GM18502 (cell line): ENCODE measurements at regions not wholly inside any gene's neighbourhood (a gene's known extent, or its start where the extent isn't known, plus 50 kb on each side); places are given as distances from the start of the nearest gene placed in this dataset.
"Not testable (repeated sequence)": the region's sequence is repeated elsewhere in the genome, so short reads cannot be mapped to it uniquely, and the experiment has no call there.

Experiments used
- ATAC-seq: cut with Tn5 transposase; IDR thresholded peaks from one replicate; pipeline ENCODE4 v1.9.1; 2021; ENCODE audit warnings: mild to moderate bottlenecking; ENCODE audit not compliant: unreplicated experiment, poor library complexity

DNA sequence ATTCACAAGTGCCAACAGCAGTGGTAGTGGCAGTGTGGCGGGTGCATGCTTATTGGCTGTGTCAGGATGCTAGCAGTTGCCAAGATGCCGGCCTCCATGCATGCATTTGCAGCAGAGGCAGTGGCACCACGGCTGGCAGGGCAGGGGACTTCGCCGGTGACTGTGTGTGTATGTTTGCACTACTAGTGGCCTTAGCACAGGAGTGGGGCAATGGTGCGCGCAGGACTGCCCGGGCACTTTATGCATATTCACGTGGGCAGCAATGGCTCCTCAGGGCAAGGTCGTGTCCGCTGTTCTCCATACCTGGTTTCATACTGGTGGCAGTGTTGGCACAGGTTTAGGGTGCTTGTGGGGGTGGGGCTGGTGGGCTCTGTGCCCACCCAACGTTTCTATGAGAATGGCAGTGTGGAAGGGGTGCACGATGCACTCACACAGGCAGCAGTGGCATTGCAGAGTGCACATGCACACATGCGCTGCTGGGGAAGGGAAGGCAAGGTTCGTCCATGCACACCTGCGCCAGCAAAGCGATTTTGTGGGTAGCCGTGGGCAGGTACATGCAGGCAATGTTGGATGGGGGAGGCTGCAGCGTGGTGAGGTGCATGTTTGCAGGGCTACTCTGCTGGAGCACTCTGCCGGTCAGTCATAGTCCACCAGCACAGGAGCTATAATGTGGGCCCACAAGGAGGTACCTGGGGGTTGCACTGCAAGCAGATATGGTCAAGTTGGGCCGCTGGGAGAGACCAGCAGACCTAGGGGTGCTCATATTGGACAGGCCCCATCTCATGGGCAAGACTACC lies 338.9 kb upstream of the TECRL start:
- no peak for ATAC-seq

DNA sequence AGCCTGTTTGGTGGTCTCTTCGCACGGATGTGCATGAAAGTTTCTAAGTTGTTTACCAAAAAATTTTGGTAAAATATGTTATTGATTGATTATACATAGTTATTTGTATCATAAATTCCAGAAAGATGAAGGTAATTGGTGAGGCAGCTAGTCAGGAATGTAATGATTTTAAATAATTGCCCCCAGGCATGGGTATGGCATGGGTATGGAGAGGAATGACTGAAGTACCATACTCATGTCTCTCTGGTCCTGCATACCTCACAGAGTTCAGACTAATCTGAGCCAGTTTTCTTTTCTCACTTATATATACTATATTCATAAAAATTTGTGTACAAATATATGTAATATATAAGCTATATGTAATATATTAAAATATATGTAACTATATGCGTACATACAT lies 329.0 kb upstream of the TECRL start:
- ATAC-seq = no peak

DNA sequence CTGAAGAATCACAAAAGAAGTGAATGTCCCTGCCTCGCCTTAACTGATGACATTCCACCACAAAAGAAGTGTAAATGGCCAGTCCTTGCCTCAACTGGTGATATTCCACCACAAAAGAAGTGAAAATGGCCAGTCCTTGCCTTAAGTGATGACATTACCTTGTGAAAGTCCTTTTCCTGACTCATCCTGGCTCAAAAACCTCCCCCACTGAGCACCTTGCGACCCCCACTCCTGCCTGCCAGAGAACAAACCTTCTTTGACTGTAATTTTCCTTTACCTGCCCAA lies 328.5 kb upstream of the TECRL start:
- not testable (repeated sequence) for ATAC-seq

DNA sequence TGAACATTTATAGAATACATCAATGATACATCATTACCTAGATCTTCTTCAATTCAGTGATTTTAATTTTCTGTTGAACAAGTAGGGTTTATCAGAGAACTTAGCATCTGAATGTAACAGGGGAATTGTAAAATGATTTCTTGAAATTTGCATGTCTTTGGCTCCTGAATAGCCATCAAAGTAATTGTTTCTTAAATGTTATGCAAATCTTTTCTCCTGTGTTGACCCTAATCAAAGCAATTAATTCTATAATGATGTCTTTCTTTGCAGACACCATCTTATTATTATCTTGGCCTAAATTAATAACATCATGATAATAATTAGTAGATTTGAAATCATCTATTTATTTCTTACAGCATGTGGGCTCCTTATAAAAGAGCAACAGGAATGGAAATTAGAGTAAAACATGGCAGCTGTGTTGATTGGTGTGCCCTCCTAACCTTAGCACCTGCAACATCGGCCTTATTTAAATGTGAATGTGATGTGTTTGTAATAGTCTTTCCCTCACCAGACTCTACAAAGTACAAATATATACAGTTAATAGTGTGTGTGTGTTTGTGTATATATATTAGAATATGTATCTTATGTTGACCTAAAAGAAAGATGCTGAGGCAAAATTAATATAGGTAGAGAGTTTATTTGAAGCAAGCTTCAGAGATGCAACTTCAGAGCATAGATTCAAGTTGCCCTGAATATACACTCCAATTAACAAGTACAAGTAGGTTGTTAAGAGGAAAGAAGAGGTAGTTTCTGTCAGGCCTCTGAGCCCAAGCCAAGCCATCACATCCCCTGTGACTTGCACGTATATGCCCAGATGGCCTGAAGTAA lies 328.0 kb upstream of the TECRL start:
- no peak for ATAC-seq

DNA sequence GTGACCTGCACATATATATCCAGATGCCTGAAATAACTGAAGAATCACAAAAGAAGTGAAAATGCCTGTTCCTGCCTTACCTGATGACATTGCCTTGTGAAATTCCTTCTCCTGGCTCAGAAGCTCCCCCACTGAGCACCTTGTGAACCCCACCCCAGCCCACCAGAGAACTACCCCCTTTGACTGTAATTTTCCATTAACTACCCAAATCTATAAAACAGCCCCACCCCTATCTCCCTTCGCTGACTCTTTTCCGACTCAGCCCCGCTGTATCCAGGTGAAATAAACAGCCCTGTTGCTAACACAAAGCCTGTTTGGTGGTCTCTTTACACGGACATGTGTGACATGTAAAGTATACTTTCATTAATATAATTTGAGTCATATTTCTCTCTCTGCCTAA lies 320.3 kb upstream of the TECRL start:
- no peak for ATAC-seq

DNA sequence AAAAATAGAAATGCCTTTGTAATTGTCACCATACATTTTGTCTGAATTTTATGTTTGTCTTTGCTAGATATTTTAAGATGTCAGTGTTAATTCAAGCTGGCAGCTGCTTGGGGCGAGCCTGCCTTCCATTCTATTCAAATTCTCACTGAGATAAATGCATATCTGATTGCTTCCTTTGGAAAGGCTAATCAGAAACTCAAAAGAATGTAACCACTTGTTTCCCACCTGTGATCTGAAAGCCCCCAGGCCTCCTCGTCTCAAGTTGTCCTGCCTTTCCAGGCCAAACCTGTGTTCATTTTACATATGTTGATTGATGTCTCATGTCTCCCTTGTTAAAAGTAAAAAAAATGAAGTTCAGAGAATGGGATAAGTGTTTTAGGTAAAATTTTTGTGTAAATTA lies 318.7 kb upstream of the TECRL start:
- no peak for ATAC-seq

DNA sequence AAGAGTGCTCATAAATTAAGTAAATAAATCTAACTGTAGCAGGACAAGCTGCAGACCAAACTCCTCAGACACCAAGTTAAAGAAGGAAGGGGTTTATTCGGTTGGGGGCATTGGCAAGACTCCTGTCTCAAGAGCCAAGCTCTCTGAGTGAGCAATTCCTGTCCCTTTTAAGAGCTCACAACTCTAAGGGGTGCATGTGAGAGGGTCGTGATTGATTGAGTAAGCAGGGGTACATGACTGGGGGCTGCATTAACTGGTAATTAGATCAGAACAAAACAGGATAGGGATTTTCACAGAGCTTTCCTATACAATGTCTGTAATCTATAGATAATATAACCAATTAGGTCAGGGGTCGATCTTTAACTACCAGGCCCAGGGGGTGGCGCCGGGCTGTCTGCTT lies 318.1 kb upstream of the TECRL start:
- not testable (repeated sequence) for ATAC-seq

DNA sequence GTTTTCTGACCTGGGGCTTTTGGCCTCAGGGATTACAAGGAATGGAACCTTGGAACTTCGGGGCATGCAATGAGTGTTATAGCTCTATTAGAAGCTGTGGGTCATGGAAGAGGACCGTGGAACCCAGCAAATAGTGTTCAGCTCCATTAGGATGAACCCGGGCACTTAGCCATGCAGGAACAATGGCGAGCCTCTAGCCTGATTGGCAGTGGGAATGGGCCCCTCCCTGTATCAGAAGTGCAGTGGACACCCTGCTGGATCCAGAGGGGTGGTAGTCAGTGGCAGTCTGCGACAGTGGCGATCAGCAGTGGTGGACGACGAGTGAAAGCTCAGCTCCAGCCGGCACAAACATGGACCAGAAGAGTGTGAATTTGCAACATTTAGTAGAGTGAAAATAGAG lies 315.4 kb upstream of the TECRL start:
- ATAC-seq = no peak

DNA sequence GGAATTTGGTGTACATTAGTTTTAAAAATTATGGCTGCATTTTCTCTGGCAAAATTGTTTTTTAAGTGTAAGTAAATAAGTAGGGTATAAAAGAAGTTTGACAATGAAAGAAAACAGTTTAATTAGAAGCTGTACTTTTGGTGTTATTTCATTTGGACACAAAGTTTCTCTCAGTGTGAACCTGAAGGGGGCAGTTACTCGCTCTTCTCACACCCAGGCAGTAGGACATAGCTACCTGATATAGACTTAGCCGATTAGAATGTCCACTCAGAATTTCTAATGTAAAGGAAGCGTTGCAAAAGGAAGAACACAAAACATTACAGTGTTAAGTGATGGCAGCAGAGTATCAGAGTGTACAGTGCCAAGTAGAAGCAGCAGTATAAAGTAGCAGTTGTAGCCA lies 311.9 kb upstream of the TECRL start:
- ATAC-seq = no peak

DNA sequence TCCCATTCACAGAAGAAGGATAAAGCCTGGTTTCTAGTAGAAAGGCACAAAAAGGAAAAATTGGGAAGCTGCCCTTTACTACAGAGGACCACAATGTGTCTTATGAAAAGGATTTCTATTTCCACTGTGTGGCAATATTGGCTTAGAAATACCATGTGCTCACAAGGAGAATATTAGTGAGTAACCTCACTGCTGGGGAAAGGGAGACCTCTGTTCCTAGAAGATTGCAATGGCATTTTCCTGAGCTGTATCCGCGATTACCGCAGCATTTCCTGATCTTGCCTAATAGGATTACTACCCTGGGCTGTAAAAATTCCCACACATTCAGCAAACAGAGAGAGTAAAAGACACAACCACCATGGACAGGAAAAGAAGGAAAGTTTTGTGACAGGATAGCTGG lies 308.8 kb upstream of the TECRL start:
- no peak for ATAC-seq

DNA sequence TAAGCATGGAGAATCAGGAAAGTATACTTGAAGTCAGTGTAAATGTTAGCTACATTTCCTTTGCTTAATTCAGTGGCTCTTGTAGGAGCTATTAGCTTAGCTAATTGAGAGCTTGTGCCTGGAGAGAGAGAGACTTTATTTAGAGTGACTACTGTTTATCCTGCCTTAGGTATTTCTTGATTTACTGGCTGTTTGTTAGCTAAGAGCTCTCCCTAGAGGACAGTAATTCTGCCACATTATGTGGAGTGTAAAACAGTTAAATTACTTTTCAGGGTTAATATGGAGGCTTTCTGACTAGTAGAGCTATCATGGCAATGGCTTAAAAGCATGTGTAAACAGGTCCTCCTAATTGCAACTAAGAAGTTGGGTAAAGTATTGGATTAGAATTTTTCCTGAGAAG lies 306.5 kb upstream of the TECRL start:
- no peak for ATAC-seq

DNA sequence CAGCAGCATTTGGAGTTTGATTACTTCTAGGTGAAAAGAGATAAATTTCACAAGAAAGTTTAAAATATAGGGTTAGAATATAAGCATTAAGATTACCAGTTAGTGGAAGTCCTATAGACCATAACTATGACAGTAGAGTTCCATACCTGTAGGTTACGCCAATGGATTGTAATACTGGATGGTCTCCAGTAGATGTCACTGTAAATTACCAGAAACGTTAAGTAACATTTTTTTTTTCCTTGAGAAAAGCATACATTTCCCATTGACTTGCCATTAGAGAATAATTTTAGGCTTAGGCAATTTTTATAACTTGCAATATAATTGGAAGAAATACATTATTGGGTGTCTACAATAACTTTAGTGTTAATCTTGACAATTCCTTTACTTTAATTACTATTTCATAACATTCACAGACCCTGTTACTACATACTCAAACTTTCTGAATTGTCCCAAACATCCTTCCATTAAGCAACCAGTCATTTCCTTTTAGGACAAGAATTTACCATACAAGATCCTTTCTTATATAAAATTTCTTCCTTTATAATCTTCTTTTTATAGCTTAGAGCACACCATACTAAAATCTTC lies 304.1 kb upstream of the TECRL start:
- peak; percentile 73 for ATAC-seq

DNA sequence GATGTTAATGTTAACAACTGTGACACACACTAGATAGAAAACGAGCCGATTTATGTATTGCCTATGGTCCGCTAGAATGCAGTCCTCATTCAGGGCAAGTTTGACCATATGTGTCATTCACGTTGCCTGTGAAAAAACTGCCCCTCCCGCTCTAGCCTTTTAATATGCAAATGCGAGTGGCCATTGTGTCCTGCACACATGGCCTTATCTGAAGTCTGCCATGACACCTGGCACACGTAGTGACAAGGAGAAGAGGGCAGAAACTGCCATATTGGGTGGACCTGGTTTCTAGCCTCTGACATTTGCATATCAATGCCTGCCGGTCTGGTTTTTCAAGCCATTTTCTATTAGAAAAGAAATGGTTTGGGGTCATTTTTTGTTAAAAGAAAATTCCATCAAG lies 303.3 kb upstream of the TECRL start:
- ATAC-seq = no peak

DNA sequence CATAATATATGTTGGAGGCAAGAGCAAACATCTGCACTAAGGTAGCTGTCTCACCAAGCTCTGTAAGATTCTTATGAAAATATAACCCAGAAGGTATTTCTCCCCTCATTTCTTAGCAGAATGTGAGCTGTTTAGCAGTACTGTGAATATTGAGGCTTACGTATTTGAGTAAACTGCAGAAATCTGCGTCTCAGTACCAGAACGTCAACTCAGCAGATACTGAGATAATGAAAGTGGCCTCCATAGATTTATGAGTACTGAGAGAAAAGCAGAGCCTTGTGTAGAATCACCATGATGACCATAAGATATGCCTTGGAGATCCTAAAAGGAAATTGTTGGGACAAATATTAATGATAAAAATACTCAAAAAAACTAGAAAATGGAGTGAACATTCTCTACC lies 296.7 kb upstream of the TECRL start:
- ATAC-seq = no peak

DNA sequence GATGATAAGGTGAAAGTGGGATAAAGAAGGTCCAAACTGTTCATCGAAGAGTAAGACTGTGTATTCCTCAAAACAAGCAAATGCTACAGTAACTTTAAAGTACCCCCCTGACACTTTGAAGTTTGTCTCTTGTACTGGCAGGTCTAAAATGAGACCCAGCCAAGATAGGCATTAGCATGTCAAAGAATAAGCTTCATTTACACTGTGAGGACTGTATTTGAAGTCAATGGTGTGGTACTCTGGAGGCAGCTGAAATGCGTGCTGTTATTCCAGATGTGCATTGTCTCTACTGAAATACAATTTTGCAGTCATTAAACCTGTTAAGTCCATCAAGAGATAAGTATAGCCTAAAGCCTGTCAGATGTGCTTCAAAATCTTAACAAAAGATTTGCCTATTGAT lies 288.9 kb upstream of the TECRL start:
- no peak for ATAC-seq

DNA sequence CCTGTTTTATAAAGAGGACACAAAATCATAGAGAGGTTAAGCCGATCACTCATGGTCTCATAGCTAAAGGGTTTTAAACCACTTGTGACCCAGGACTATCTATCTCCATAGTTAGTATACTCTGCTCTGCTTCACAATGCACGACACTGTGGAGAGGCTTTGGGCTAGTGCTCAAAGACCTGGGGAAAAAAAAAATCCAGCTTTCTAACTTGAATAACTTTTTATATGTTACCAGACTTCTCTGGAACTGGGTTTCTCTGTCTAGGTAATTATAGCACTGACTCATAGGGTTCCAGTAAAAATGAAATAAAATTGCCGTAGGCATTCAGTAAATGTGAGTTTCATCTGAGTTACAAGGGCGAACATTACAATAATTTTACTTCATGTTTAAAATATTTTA lies 273.7 kb upstream of the TECRL start:
- ATAC-seq = no peak

DNA sequence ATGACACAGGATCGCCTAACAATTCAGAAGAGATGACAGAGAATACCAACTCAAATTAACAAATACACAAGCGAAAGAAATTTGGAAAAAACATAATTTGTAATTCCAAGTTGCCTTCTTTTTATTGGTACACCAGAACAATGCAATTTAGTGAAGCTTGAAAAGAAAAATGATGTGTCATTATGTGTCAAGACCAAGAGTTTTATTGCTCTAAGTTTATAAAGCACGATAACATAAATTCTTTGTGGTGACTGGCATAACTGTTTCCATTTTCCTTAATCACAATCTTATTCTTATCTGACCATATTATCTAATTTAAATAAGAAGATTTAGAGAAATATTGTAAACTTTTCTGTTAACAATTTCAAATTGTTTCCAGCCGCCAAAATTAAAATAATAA lies 273.2 kb upstream of the TECRL start:
- ATAC-seq = no peak

DNA sequence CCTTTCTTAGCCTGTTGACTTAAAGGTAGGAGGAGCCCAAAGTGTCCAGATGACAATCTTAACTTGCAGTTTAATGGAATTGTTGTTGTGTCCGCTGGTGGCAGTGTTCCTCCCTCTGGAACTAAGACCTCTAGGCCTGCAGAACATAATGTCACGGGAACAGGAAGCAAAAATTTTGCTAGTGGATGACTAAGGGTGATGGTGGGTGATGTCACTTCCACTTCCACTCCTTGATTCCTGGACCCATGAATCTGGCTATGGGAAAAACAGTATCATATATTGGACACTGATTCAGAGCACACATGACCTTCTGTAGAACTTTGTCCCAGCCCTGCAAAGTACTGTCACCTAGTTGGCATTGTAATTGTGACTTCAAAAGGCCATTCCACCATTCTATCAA lies 263.9 kb upstream of the TECRL start:
- ATAC-seq = not testable (repeated sequence)

DNA sequence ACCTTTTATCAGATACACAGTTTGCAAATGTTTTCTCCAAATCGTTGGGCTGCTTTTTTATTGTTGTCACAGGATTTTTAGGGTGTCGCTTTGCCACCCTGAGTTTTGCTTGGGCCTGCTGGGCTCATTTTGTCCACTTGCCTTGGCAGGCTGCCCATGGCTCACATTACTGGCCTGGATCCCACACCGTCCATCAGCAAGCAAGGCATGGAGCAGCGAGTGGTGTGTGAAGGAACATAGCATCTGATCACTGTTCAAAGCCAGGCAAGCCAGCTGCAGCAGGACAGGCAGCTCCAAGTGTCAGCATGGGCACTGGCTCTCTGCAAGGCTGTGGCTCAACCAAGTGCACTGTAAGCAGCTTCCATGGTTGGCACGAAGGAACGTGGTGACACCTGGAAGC lies 261.4 kb upstream of the TECRL start:
- ATAC-seq = no peak

DNA sequence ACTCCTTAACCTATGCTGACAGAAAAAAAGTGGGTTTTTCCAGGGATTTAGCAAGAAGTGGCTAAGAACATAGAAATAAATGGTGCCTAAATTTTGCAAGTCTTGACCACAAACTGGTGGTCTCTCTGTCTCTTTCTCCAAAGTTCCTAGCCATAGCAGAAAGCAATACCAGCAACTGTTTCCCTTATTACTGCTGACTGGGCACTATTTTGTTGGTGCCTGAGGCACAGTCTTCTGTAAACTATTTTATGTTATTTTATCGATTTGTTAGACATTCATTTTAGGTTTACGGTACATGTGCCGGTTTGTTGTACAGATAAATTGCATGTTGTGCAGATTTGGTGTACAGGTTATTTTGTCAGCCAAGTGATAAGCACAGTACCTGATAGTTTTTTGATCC lies 234.6 kb upstream of the TECRL start:
- ATAC-seq = no peak

DNA sequence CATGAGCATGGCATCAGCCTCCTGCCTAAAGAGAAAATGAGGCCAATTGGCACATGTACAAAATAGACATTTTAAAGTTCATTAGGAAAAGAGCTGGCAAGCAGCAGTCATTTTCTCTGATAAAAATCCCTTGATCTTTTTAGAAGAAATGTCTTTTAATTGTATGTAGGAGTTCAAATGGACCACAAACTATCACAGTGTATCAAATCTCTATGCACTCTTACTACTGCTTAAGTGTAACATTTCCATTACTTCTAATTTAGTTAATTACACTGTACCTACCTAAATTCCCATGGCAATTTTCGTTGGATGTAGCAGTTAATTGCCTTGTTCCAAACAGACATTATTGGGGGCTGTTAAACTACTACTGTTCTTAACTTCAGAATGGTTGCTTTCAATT lies 233.7 kb upstream of the TECRL start:
- ATAC-seq = no peak

DNA sequence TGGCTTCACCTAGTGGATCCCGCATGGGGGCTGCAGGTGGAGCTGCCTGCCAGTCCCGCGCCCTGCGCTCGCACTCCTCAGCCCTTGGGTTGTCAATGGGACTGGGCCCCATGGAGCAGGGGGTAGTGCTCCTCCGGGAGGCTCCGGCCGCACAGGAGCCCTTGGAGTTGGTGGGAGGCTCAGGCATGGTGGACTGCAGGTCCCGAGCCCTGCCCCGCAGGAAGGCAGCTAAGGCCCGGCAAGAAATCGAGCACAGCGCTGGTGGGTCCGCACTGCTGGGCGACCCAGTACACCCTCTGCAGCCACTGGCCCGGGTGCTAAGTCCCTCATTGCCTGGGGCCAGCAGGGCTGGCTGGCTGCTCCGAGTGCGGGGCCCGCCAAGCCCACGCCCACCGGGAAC lies 231.2 kb upstream of the TECRL start:
- not testable (repeated sequence) for ATAC-seq
